MM.1S (cell line): ENCODE measurements at regions not wholly inside any gene's neighbourhood (a gene's known extent, or its start where the extent isn't known, plus 50 kb on each side); places are given as distances from the start of the nearest gene placed in this dataset.

Experiments used
- DNase-seq: peaks from one replicate; pipeline ENCODE4 v3.0.0-alpha.2; 2015
- H2AFZ ChIP-seq: fragments of 300-600 bp; sonication (generic); 2 replicates; pipeline ENCODE4 v1.6.0; 2016; ENCODE audit warnings: antibody characterized with exemption, low read length
- H3F3A ChIP-seq: fragments of 300-600 bp; sonication (generic); 2 replicates; pipeline ENCODE4 v1.6.1; 2016; ENCODE audit warnings: mild to moderate bottlenecking, antibody characterized with exemption, low read length, moderate library complexity, mixed read lengths; ENCODE audit not compliant: insufficient read depth
- H3K27ac ChIP-seq: fragments of 300-600 bp; sonication (generic); 2 replicates; pipeline ENCODE4 v1.5.1; 2016; ENCODE audit warnings: mild to moderate bottlenecking, low read length
- H3K27me3 ChIP-seq: fragments of 300-600 bp; sonication (generic); replicated peaks from 2 replicates; pipeline ENCODE4 v1.6.0; 2016; ENCODE audit warnings: low read length; ENCODE audit not compliant: insufficient read depth
- H3K36me3 ChIP-seq: fragments of 300-600 bp; sonication (generic); replicated peaks from 2 replicates; pipeline ENCODE4 v1.6.1; 2016; ENCODE audit warnings: mild to moderate bottlenecking, low read length, mixed read lengths; ENCODE audit not compliant: insufficient read depth
- H3K4me1 ChIP-seq: fragments of 300-600 bp; sonication (generic); 2 replicates; pipeline ENCODE4 v1.6.1; 2016; ENCODE audit warnings: low read length, mixed read lengths
- H3K4me2 ChIP-seq: fragments of 300-600 bp; sonication (generic); 2 replicates; pipeline ENCODE4 v1.6.0; 2016; ENCODE audit warnings: low read depth, low read length
- H3K4me3 ChIP-seq: fragments of 300-600 bp; sonication (generic); 2 replicates; pipeline ENCODE4 v1.5.1; 2016; ENCODE audit warnings: low read length, mixed read lengths
- H3K79me2 ChIP-seq: fragments of 300-600 bp; sonication (generic); 2 replicates; pipeline ENCODE4 v1.6.1; 2016; ENCODE audit warnings: mixed run types, low read length, mixed read lengths
- H3K9ac ChIP-seq: fragments of 300-600 bp; sonication (generic); 2 replicates; pipeline ENCODE4 v1.6.1; 2016; ENCODE audit warnings: low read length, mixed read lengths
- H3K9me2 ChIP-seq: fragments of 300-600 bp; sonication (generic); replicated peaks from 2 replicates; pipeline ENCODE4 v1.6.1; 2016; ENCODE audit warnings: mild to moderate bottlenecking, low read length, mixed read lengths; ENCODE audit not compliant: insufficient read depth
- H3K9me3 ChIP-seq: fragments of 300-600 bp; sonication (generic); replicated peaks from 2 replicates; pipeline ENCODE4 v1.6.1; 2016; ENCODE audit warnings: mild to moderate bottlenecking, low read length, mixed read lengths; ENCODE audit not compliant: insufficient read depth
- H4K20me1 ChIP-seq: fragments of 300-600 bp; sonication (generic); 2 replicates; pipeline ENCODE4 v1.6.1; 2016; ENCODE audit warnings: mild to moderate bottlenecking, low read length, moderate library complexity, mixed read lengths; ENCODE audit not compliant: insufficient read depth
- EZH2 ChIP-seq: fragments of 300-600 bp; sonication (generic); optimal IDR thresholded peaks from 2 replicates; pipeline ENCODE3; 2017; ENCODE audit warnings: low read depth, mild to moderate bottlenecking, antibody characterized with exemption, low read length, mixed read lengths
- EZH2phosphoT487 ChIP-seq: fragments of 300-600 bp; sonication (generic); IDR thresholded peaks from 2 replicates; pipeline ENCODE4 v1.6.1; 2018; ENCODE audit warnings: antibody characterized with exemption, low read length
- TF ChIP-seq, protein P1 (sequence below): fragments of 300-600 bp; sonication (generic); IDR thresholded peaks from 2 replicates; pipeline ENCODE4 v1.5.1; 2016; ENCODE audit warnings: antibody characterized with exemption, low read length, mixed read lengths

DNA sequence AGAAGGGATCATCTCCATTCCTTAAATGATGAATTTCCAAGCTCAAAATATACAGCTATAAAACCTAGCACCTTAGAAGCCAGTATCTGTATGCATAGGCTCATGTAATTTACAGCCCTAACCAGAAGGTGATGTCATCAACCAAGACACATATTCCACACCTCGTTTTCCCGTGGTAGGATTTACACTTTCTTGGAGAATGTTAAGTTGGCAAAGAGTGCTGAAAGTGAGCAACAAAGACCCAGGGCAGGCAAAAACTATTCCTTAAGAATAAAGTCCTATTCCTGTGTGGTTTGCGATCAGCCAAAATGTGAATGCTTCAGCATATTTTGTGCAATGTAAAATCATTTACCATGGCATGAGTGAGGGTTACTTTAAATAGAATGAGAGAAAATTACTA, 247.1 kb downstream of the OSR1 start:
- Histone ChIP-seq H3K9me3 (no peaks in the 10 kb centered on the region), H3K27ac (no peak overlapping the region), H3K27me3 (no peaks in the 10 kb centered on the region), H3F3A (no peaks in the 10 kb centered on the region), H2AFZ (no peak overlapping the region), H3K4me2 (no peak overlapping the region), H3K4me3 (no peak overlapping the region), H3K9ac (no peak overlapping the region), H3K9me2 (no peaks in the 10 kb centered on the region), H4K20me1 (no peaks in the 10 kb centered on the region), H3K36me3 (no peaks in the 10 kb centered on the region), H3K79me2 (no peaks in the 10 kb centered on the region), H3K4me1 (no peaks in the 10 kb centered on the region)
- no peak for DNase-seq
- TF ChIP-seq EZH2 = no peak
- no peak for TF ChIP-seq EZH2phosphoT487
- TF ChIP-seq, protein P1, sequence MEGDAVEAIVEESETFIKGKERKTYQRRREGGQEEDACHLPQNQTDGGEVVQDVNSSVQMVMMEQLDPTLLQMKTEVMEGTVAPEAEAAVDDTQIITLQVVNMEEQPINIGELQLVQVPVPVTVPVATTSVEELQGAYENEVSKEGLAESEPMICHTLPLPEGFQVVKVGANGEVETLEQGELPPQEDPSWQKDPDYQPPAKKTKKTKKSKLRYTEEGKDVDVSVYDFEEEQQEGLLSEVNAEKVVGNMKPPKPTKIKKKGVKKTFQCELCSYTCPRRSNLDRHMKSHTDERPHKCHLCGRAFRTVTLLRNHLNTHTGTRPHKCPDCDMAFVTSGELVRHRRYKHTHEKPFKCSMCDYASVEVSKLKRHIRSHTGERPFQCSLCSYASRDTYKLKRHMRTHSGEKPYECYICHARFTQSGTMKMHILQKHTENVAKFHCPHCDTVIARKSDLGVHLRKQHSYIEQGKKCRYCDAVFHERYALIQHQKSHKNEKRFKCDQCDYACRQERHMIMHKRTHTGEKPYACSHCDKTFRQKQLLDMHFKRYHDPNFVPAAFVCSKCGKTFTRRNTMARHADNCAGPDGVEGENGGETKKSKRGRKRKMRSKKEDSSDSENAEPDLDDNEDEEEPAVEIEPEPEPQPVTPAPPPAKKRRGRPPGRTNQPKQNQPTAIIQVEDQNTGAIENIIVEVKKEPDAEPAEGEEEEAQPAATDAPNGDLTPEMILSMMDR = no peak

DNA sequence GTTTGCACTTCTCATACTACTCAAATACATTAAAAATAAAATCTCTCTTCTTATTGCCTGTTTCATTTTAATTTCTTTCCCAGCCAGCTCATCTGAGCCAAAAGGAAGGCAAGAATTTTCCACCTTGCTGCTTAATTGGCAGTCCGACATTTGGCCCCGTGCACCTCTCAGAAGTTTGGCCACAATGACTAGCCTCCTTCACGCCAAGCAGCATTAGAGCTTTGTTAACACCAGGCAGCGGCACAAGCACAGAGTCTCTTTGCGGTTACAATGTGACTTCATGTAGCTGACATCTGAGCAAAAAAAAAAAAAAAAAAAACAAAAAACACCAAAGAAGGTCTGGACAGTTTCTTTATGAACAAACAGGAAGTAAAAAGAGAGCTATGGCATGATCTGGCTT, 248.9 kb downstream of the OSR1 start:
- Histone ChIP-seq H3K9me2 (no peaks in the 10 kb centered on the region), H3K4me1 (no peaks in the 10 kb centered on the region)
- TF ChIP-seq, protein P1 = no peak
- TF ChIP-seq EZH2phosphoT487 = no peak
- TF ChIP-seq EZH2 = no peak

DNA sequence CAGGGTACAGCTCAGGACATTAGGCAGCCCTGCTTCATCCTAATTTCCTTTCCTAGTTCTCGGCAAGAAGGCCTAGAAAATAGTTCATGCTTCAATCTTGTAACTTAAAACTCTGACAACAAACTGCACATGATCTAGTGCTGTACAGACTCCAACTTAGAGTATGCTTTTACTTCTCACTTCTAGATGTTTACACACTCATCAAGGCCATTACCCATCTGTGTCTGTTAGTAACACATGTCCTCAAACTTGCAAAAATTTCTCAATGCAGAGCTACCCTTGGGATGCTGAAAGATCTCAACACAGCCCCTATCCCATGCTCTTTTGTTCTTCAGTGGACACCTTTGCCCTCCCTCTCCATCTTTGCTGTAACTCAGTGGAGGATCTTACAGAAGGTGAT, 252.0 kb downstream of the OSR1 start:
- no peaks in the 10 kb centered on the region for H3K27me3 ChIP-seq
- no peak overlapping the region for H2AFZ ChIP-seq
- H3K27ac ChIP-seq = no peak overlapping the region
- H3K4me3 ChIP-seq = no peak overlapping the region
- H3K4me2 ChIP-seq = no peak overlapping the region
- no peaks in the 10 kb centered on the region for H3K36me3 ChIP-seq
- H4K20me1 ChIP-seq = no peaks in the 10 kb centered on the region
- H3K9ac ChIP-seq = no peak overlapping the region
- no peak for DNase-seq
- H3F3A ChIP-seq = no peaks in the 10 kb centered on the region
- no peaks in the 10 kb centered on the region for H3K9me2 ChIP-seq
- no peaks in the 10 kb centered on the region for H3K4me1 ChIP-seq
- H3K79me2 ChIP-seq = no peaks in the 10 kb centered on the region
- no peak for TF ChIP-seq EZH2phosphoT487
- TF ChIP-seq, protein P1 = no peak
- no peak for TF ChIP-seq EZH2
- no peaks in the 10 kb centered on the region for H3K9me3 ChIP-seq

More for the DNA sequence above, 248.9 kb downstream of the OSR1 start:
- Histone ChIP-seq H3K4me3 (no peak overlapping the region), H3K27ac (no peak overlapping the region), H3F3A (no peaks in the 10 kb centered on the region), H2AFZ (no peak overlapping the region), H3K79me2 (no peaks in the 10 kb centered on the region), H3K36me3 (no peaks in the 10 kb centered on the region), H3K4me2 (no peak overlapping the region), H3K9me3 (no peaks in the 10 kb centered on the region), H4K20me1 (no peaks in the 10 kb centered on the region), H3K9ac (no peak overlapping the region), H3K27me3 (no peaks in the 10 kb centered on the region)
- DNase-seq = no peak

DNA sequence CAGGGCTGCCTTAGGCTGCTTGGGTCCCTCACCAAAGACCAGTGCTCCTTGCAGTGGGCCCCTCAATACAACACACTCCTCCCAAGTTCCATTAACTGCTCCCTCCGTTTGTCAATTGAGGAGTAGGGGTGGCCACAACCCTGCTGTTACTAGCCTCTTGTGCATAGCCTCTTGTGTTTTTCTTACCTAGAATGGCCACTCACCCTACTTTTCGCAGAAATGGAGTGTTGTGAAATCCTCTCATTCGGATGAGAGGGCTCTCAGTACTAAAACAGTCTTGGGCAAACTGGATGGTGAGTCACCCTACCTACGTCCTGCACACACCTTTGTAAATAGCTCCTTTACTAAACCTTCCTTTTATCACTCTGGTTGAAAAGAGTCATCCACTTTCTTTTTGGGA, 253.9 kb downstream of the OSR1 start:
- H3K36me3 ChIP-seq = no peaks in the 10 kb centered on the region
- H2AFZ ChIP-seq = no peak overlapping the region
- no peak overlapping the region for H3K4me2 ChIP-seq

More for the DNA sequence above, 253.9 kb downstream of the OSR1 start:
- H3K27ac ChIP-seq = no peak overlapping the region
- H3K9me2 ChIP-seq = no peaks in the 10 kb centered on the region
- H4K20me1 ChIP-seq = no peaks in the 10 kb centered on the region
- H3K27me3 ChIP-seq = no peaks in the 10 kb centered on the region
- no peaks in the 10 kb centered on the region for H3K9me3 ChIP-seq
- no peak overlapping the region for H3K9ac ChIP-seq
- H3F3A ChIP-seq = no peaks in the 10 kb centered on the region
- no peaks in the 10 kb centered on the region for H3K4me1 ChIP-seq
- no peak overlapping the region for H3K4me3 ChIP-seq
- TF ChIP-seq EZH2 = no peak
- TF ChIP-seq, protein P1 = no peak
- TF ChIP-seq EZH2phosphoT487 = no peak
- DNase-seq = no peak
- no peaks in the 10 kb centered on the region for H3K79me2 ChIP-seq
